G401 (cell line): ENCODE measurements at regions not wholly inside any gene's neighbourhood (a gene's known extent, or its start where the extent isn't known, plus 50 kb on each side); places are given as distances from the start of the nearest gene placed in this dataset.

Experiments
- DNase-seq: peaks from one replicate; pipeline ENCODE4 v3.0.0-alpha.2; 2015; ENCODE audit warnings: low spot score
- in situ Hi-C: cut with HindIII; loops from 2 replicates; pipeline ENCODE4 v1.10.0; 2016; ENCODE audit warnings: low sequenced_read_pairs, mixed read lengths

DNA sequence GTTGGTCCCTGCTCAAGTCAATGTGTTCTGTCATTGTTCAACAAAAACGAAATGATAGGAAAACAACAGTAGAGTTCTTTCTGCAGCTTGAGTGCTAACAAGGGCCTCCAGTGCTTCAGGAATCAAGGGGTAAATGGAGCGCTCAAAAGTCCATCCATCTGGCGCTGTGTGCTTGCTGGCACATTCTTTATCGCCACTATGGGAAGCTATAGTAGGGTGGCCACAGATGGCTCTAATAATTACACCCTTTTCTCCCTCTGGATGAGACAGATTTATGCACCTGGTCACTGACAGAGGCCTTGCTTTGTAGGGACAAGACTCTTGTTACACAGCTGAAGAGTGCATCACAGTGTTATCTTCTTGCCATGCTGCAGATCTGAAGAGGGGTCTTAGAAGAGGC lies 136.0 kb downstream of the GDAP2 start:
- in situ Hi-C loops, result no loop called here

DNA sequence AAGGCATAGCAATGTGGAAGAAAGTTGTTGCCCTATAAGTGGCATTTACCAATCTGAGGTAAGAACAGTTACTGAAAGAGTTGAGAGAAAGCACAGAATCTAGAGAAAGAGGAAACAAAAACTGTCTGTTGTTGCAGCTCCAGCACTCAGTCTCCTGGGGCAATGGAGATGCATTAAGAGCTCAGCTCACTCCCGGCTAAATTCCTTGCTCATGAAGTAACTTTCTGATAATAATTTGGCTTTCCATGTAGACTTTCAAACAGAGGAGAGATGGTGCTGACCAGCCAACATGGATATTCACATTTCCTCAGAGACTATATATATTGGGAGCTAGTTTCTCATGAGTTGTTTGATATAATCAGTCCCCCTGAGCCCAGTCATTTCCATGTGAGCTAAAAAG lies 135.3 kb downstream of the GDAP2 start:
- no peak for DNase-seq
- in situ Hi-C loops, result no loop called here

More for the DNA sequence above, 136.0 kb downstream of the GDAP2 start:
- peak; percentile 96 for DNase-seq

DNA sequence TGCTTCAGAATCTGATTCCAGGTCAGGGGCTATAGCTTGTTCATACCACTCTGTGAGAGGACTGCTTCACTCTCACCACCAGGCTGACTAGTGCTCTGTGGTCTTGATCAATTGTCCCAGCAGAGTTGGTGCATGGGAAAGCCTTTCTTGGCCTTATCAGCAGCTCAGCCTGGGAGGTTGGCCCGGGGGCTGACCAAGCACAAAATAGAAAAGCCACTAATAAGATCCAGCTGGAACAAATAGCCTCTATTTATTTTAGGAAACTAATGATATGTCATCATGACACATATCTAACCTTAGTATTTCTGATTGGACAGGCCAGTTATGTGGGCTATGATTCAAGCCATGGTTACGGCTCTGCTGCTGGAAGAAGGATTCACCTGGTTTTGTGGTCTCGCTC lies 134.2 kb downstream of the GDAP2 start:
- DNase-seq, result no peak
- in situ Hi-C loops, result no loop called here

DNA sequence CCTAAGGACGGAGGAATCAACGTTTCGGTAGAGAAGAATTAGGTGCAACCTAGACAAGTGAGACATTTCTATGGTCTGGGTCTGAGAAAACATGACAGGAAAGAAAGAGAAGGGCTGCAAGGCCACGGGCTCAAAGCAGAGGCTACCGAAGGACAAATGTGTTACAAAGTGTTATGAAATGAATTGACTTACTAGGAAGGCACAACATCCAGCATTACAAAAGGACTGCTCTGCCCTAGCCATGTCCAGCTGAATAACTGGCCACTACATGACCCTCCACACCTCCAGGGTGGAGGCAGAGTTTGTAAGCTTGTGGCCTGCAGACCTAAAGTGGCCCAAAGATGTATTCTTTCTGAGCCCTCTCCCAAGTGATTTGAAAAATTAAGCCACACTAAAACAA lies 133.6 kb downstream of the GDAP2 start:
- in situ Hi-C loops, result no loop called here
- no peak for DNase-seq

DNA sequence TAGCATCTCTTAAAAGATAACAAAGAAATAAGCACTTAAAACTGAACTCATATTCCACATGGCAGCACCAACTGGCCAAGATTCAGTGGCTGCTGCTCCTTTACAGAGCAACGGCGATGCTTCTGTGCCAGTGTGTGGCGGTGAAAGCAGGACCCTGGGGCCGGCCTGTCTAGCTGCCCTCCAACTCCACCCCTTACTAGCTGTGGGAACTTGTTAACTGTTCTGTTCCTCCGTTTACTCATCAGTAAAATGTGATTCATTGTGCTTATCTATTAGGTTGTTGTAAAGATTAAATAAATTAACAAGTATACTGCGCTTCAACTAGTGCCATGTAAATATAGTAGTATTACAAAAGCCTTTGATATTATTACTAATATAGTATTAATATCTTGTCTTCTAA lies 133.2 kb downstream of the GDAP2 start:
- in situ Hi-C loops, result no loop called here
- no peak for DNase-seq

DNA sequence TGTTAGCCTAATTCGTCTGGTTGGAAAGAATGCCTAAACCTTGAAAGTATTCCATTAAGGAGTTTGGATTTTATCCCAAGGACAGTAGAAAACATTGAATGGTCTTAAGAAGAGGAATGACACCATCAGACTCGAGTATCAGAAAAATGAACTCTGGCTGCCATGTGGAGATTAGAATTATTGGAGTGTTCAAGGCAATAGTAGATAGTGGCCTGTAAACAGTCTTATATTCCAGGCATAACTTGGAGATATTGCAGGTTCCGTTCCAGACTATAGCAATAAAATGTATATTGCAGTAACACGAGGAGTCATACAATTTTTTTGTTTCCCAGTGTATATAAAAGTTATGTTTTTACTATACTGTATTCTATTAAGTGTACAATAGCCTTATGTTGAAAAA lies 130.9 kb downstream of the GDAP2 start:
- in situ Hi-C loops, result no loop called here
- no peak for DNase-seq

DNA sequence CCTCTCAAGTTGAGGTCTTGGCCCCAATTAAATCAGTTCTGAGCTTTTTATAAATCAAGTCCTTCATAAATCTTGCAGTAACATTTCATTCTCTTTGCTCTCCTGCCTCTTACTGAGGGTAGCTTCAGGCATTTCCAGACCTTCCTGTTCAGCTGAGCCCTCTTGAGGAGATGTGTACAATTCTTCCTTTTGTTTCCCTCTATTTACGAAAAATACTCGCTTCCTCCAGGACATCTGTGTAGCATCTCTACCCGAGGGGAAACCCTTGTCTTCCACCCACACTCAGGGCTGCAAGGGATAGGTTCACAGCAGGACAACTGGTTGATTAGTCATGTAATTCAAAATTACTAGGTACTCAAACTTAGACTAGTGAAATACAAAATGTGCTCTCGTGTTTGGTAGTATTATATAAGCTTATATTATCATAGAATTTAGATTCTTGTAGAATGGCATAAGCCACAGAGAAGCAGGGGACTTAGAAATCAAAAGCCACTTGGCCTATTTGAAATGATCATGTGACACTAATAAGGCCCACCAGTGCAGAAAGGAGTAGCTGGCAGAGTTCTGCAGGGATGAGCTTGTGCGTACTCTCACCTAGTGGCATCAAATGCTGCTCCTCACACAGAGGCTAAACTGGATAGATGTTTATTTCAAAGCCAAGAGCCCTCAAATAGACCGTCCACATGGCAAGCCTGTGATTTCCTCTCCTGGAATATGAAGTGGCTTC lies 126.7 kb downstream of the GDAP2 start:
- DNase-seq, result peak; percentile 43
- in situ Hi-C loops, result no loop called here

DNA sequence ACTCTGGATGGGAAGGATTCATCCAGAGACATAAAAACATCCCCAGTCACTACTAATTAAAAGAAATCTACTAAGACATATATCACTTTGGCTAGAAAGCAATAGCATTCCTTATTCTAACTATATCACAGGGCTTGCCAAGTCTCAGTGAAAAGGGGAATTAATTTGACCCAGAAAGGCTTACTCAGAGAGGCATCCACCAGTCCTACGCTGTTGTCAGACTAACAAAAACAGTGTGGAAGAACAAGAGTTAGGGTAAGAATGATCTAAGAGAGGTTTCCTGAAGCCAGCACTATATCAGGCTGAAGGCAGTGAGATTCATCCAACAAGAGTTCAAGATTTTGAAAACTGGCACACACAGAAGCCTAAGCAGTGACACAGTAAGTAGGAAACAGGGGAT lies 126.1 kb downstream of the GDAP2 start:
- DNase-seq, result no peak
- in situ Hi-C loops, result no loop called here

DNA sequence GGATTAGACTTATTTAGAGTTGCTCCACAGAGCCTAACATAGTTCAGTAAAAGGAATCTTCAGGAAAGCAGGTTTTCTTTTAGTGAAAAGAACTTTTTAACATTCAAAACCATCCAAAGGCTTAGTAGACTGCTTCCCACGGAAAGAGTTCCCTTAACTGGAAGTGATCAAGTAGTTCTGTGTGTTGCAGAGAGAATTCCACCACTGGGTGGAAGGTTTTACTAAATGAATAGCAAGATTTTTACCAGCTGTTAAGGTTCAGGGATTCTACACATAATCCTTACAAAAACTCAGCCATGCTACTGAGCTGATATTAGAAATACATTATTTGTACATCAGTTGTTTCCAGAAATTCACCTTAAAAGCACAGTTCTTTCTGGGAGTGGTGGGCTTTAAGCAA lies 119.7 kb downstream of the GDAP2 start:
- in situ Hi-C loops, result no loop called here
- DNase-seq, result no peak

DNA sequence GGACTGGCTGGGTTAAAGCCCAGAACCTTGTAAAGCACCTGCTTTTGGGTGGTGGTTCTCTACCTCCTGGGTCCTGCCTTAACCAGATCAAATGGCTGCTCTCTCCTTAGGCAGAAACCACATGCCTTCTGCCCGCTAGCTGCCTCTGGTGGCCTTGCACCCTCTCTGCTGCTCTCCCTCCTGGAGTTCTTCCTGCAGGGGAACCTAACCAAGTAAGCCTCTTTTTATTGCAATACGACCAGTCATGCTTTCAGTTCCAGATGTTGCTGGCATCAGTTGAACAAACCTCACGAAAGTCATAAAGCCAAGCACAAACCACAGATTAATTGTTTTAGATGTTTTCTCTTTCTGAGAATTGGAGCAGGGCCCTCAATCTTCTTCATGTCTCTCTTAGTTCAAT lies 118.9 kb downstream of the GDAP2 start:
- no peak for DNase-seq
- in situ Hi-C loops, result no loop called here

DNA sequence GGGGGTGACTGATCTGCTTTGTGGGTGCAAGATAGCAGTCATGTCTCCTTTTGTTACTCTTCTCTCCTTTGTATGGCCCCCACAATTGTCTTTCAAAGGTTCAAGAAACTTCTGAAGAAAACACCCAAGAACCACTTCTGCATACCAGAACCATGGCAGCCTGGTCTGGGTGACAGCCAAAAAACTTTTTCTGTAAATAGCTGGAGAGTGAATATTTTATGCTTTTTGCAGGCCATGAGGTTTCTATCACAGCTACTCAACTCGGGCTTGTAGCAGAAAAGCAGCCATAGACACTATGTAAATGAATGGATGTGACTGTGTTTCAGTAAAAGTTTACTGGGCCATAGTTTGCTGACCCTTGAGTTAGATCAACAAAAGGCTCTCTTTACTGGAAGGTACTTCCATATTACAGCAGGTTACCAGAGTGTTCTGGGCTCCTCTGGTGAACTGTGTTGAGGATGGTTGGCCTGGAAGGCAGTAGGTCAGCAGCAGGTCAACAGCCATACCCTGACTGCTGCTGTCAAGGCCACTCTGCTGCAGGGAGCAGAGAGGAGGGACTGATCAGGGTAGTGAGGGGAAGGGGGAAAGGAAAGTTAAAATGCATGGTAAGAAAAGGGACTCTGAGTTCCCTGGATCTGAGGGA lies 116.4 kb downstream of the GDAP2 start:
- in situ Hi-C loops, result no loop called here
- DNase-seq, result no peak
